ENCODE measurements at regions not wholly inside any gene's neighbourhood (a gene's known extent, or its start where the extent isn't known, plus 50 kb on each side); places are given as distances from the start of the nearest gene placed in this dataset.
A peak's percentile ranks its signal among the peaks of the same experiment; 100 is the strongest.

GRCh38 chr13:50375792-50376191 is 360.5 kb downstream of the KCNRG start:
- DNase-seq, result no peak
- H3K27ac ChIP-seq, result no peak overlapping the region
- intact Hi-C loops (cut with DNase I), result no loop called here
- no peak for ATAC-seq
- H3K9me3 ChIP-seq, result no peaks in the 10 kb centered on the region
- H3K4me3 ChIP-seq, result no peak overlapping the region
- H3K4me1 ChIP-seq, result no peaks in the 10 kb centered on the region
- TF ChIP-seq, protein P1, sequence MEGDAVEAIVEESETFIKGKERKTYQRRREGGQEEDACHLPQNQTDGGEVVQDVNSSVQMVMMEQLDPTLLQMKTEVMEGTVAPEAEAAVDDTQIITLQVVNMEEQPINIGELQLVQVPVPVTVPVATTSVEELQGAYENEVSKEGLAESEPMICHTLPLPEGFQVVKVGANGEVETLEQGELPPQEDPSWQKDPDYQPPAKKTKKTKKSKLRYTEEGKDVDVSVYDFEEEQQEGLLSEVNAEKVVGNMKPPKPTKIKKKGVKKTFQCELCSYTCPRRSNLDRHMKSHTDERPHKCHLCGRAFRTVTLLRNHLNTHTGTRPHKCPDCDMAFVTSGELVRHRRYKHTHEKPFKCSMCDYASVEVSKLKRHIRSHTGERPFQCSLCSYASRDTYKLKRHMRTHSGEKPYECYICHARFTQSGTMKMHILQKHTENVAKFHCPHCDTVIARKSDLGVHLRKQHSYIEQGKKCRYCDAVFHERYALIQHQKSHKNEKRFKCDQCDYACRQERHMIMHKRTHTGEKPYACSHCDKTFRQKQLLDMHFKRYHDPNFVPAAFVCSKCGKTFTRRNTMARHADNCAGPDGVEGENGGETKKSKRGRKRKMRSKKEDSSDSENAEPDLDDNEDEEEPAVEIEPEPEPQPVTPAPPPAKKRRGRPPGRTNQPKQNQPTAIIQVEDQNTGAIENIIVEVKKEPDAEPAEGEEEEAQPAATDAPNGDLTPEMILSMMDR (IDR thresholded peaks at IDR 0.05), result no peak
- H3K27me3 ChIP-seq, result no peaks in the 10 kb centered on the region
- no peaks in the 10 kb centered on the region for H3K36me3 ChIP-seq

- Histone ChIP-seq H3K27ac (no peak overlapping the region), H3K27me3 (no peaks in the 10 kb centered on the region), H3K4me1 (no peaks in the 10 kb centered on the region), H3K9me3 (no peaks in the 10 kb centered on the region), H3K36me3 (no peaks in the 10 kb centered on the region), H3K4me3 (no peak overlapping the region)
- TF ChIP-seq, protein P1 (IDR thresholded peaks at IDR 0.05), result peak; percentile 7
- DNase-seq (no peak), ATAC-seq (peak; percentile 70)
- intact Hi-C loops (cut with DNase I), result no loop called here
Measured at GRCh38 chr13:50376895-50377575, 361.8 kb downstream of the KCNRG start.

DNA sequence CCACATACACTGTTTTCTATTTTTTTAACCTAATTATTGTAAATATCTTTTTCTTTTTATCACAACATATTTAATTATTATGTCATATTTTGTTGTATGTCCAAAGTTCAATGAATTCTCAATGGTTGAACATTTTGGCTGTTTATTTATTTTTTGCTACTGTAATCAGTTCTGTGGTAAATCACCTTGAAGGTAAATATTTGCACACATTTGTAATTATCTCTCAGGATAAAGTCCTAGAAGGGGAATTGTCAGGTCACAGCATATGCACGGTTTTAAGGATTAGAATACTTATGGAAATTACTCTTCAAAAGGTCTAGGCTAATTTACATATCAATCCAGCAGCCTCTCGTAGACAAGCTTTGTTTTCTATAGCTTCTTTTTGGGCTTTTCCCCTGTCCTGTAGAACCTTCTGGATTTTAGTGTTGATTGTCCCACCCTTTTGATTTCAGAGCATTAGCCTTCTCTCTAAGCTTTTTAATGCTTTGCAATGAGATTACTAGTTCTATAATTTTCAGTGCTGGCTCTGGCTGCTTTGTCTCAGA is 362.6 kb downstream of the KCNRG start:
- DNase-seq (no peak), ATAC-seq (no peak)
- TF ChIP-seq, protein P1 (IDR thresholded peaks at IDR 0.05), result no peak
- Histone ChIP-seq H3K36me3 (no peaks in the 10 kb centered on the region), H3K27me3 (no peaks in the 10 kb centered on the region), H3K4me3 (no peak overlapping the region), H3K4me1 (no peaks in the 10 kb centered on the region), H3K9me3 (no peaks in the 10 kb centered on the region), H3K27ac (no peak overlapping the region)
- intact Hi-C loops (cut with DNase I), result no loop called here

GRCh38 chr13:50378509-50379044 is 363.3 kb downstream of the KCNRG start:
- ATAC-seq, result no peak
- Histone ChIP-seq H3K36me3 (no peaks in the 10 kb centered on the region), H3K27me3 (no peaks in the 10 kb centered on the region), H3K4me3 (no peak overlapping the region), H3K9me3 (no peaks in the 10 kb centered on the region), H3K4me1 (no peaks in the 10 kb centered on the region), H3K27ac (no peak overlapping the region)
- TF ChIP-seq, protein P1 (IDR thresholded peaks at IDR 0.05), result no peak
- DNase-seq, result no peak
- intact Hi-C loops (cut with DNase I), result no loop called here

DNA sequence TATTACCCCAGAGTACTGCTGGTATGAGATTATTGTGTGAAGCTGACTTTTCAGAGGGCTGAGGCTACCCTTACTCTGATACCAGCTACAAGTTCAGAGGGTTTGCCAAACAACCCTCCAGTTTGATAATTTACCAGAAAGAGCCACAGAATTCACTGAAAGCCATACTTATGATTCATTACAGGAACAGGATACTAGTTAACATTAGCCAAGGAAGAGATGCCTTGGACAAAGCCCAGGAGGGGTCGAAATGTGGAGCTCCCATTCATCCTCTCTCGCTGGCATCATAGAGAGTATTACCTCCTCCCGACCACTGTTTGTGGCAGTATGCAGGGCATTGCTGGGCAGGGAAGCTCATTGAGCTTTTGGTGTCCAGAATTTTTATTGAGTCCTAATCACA is 364.3 kb downstream of the KCNRG start:
- H3K4me3 ChIP-seq, result no peak overlapping the region
- DNase-seq (no peak), ATAC-seq (no peak)
- H3K36me3 ChIP-seq, result no peaks in the 10 kb centered on the region
- H3K27me3 ChIP-seq, result no peaks in the 10 kb centered on the region
- no peaks in the 10 kb centered on the region for H3K9me3 ChIP-seq
- intact Hi-C loops (cut with DNase I), result no loop called here
- no peak overlapping the region for H3K27ac ChIP-seq
- TF ChIP-seq, protein P1 (IDR thresholded peaks at IDR 0.05), result no peak
- no peaks in the 10 kb centered on the region for H3K4me1 ChIP-seq
